Common myeloid progenitor, CD34-positive (primary cell): ENCODE measurements at regions not wholly inside any gene's neighbourhood (a gene's known extent, or its start where the extent isn't known, plus 50 kb on each side); places are given as distances from the start of the nearest gene placed in this dataset.

Experiments
- CTCF ChIA-PET: fragments of 350-600 bp; sonication (Branson Sonifier 250); formaldehyde crosslinking; loops from one replicate; lab custom pipeline; 2021; ENCODE audit warnings: antibody characterized with exemption; lab: Charles Lee
- POLR2A ChIA-PET: fragments of 350-600 bp; sonication (Branson Sonifier 250); formaldehyde crosslinking; loops from one replicate; lab custom pipeline; 2021; ENCODE audit warnings: antibody characterized with exemption; lab: Charles Lee
- DNase-seq, 3 donors: peaks; one replicate each; pipeline versions ENCODE4 v3.0.0 to v3.0.0-alpha.2; 2013
- H3K27ac ChIP-seq, 2 experiments: 1 replicate in 1 of 2; 2 replicates in 1 of 2; pipeline ENCODE4 v1.7.0; 2013; ENCODE audit warnings: inconsistent platforms in 2 of 2, low read length in 2 of 2, mild to moderate bottlenecking in 2 of 2, low read depth in 1 of 2, moderate library complexity in 1 of 2; ENCODE audit not compliant: severe bottlenecking in 2 of 2, insufficient read depth in 1 of 2, poor library complexity in 1 of 2
- H3K27me3 ChIP-seq, 5 experiments: replicated peaks in 2 of 5; 1 replicate in 3 of 5; 2 replicates in 2 of 5; pipeline versions ENCODE4 v1.6.1 to v1.7.0; 2013; ENCODE audit warnings: low read length in 4 of 5, mild to moderate bottlenecking in 2 of 5, moderate library complexity in 2 of 5, inconsistent platforms in 1 of 5; ENCODE audit not compliant: insufficient read depth in 5 of 5, control insufficient read depth in 4 of 5
- H3K36me3 ChIP-seq, 4 experiments: 1 replicate in 2 of 4; 2 replicates in 2 of 4; pipeline versions ENCODE4 v1.6.1 to v1.7.0; 2013; ENCODE audit warnings: low read length in 3 of 4, control low read depth in 1 of 4, mild to moderate bottlenecking in 1 of 4; ENCODE audit not compliant: control insufficient read depth in 4 of 4, insufficient read depth in 4 of 4
- H3K4me1 ChIP-seq, 4 experiments: 1 replicate in 3 of 4; 2 replicates in 1 of 4; pipeline versions ENCODE4 v1.6.1 to v1.7.1; 2013; ENCODE audit warnings: low read length in 3 of 4, mild to moderate bottlenecking in 3 of 4, control low read depth in 1 of 4, inconsistent platforms in 1 of 4, moderate library complexity in 1 of 4; ENCODE audit not compliant: control insufficient read depth in 4 of 4, insufficient read depth in 4 of 4; ENCODE audit errors: control extremely low read depth in 1 of 4
- H3K4me3 ChIP-seq, 7 experiments: 1 replicate in 4 of 7; 2 replicates in 3 of 7; pipeline versions ENCODE4 v1.5.1 to v1.7.0; 2013; ENCODE audit warnings: mild to moderate bottlenecking in 7 of 7, low read length in 6 of 7, moderate library complexity in 6 of 7, inconsistent platforms in 2 of 7, low read depth in 2 of 7, control low read depth in 1 of 7; ENCODE audit not compliant: insufficient read depth in 4 of 7, control insufficient read depth in 1 of 7; ENCODE audit errors: extremely low read depth in 1 of 7
- H3K9me3 ChIP-seq, 5 experiments: 1 replicate in 4 of 5; 2 replicates in 1 of 5; pipeline versions ENCODE4 v1.6.1 to v1.7.1; 2013; ENCODE audit warnings: low read length in 4 of 5, mild to moderate bottlenecking in 2 of 5, inconsistent platforms in 1 of 5, low read depth in 1 of 5, moderate library complexity in 1 of 5; ENCODE audit not compliant: control insufficient read depth in 4 of 5, insufficient read depth in 2 of 5; ENCODE audit errors: control extremely low read depth in 1 of 5
- WGBS: methylation state at CpG from one replicate; pipeline ENCODE4 v1.1.5; 2013; ENCODE audit not compliant: insufficient coverage; 5-methylcytosine and 5-hydroxymethylcytosine counted together

DNA sequence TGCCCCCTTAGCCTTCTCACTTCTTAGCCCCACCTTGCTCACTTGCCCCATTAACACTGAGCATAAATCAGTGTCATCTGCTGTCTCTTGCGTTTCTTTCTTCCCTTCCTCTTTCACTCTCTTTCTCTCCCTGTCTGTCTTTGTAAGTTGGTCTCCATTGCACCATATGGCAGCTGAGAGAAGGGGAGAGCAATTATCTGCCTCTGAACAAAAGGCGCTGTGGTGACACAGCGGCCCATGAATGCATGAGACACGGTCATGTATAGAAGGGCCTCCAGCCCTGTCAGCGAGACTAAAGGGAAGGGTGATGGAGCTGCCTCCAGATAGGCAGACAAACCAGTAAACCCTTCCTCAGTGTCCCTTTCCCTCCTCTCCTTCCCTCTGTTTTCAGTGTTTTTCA is 88.8 kb upstream of the PCDH18 start:
- no peaks in the 10 kb centered on the region for H3K9me3 ChIP-seq
- no peaks in the 10 kb centered on the region for H3K27me3 ChIP-seq
- WGBS = 92% methylated on average over 4 of the region's 5 CpGs
- H3K4me1 ChIP-seq = no peaks in the 10 kb centered on the region
- POLR2A ChIA-PET = no interaction called here
- CTCF ChIA-PET = no interaction called here
- H3K36me3 ChIP-seq = no peaks in the 10 kb centered on the region
- no peak for DNase-seq
- H3K27ac ChIP-seq = no peak overlapping the region
- H3K4me3 ChIP-seq = no peak overlapping the region

DNA sequence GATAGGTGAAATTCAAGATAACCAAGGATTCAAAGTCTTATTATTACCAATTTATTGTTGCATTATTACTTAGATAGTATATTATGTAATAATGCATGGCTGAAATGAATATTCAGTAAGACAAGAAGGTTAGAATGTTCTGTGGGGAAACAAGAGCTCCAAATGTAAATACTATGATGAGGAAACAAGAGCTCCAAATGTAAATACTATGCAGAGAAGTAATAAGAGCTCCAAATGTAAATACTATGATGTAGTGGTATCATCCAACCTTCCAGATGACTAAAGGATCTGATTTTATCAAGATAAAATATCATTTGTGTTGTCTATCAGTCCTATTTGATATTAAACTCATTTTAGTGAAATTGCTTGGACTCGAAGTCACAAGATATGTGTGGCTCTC is 82.2 kb upstream of the PCDH18 start:
- 100% methylated on average over 1 of the region's 1 CpG for WGBS
- no peaks in the 10 kb centered on the region for H3K27me3 ChIP-seq
- H3K9me3 ChIP-seq = no peaks in the 10 kb centered on the region
- CTCF ChIA-PET = no interaction called here
- no peak overlapping the region for H3K4me3 ChIP-seq
- no peaks in the 10 kb centered on the region for H3K36me3 ChIP-seq
- DNase-seq = no peak
- POLR2A ChIA-PET = no interaction called here
- H3K4me1 ChIP-seq = no peaks in the 10 kb centered on the region
- H3K27ac ChIP-seq = no peak overlapping the region

DNA sequence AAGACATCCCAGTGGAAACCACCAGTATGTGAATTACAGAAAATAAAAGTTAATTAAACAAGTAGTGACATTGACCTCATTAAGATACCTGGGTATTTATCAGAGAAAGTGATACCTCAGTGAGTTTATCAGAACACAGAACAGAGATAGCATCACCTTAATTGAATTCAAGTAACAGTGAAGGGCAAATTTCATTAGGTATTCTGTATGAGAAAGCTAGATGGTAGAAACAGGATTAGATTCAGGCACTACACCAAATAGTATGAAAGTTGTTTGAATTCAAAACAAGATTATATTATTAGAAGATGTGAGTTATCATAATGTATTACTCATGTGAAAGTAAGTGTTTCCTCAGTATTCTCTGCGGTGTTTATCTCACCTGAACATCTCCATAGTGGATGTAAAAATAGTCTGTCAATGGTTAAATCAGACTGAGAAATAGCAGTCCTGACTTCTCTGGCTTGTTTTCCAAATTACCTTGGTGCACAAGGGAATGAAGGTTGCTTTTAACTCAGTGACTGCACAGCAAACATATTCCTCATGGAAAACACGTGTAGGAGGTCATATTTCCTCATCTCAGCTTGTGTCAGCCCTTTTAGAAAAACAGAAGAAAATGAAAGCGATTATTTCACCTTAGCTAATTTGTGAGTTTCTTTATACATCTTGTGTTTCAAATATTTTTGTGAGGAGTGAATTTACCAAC is 79.9 kb upstream of the PCDH18 start:
- no peaks in the 10 kb centered on the region for H3K4me1 ChIP-seq

DNA sequence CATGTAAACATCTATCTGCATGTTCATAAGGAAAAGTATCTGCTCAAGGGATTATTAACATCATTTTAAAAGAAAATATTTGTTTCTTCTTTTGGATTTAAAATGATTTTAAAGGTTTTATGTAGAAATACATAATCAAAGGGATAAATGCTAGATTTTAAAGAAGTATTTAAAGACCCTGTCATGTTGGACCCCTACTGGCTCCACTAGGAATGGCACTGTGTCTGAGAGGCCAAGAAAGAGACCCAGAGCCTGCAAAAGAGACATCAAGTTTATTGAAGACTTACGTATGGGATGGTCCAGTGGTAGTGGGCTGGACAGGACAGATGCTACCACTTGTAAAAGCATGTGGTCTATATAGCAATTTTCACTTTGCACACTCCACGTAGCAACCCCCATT is 78.7 kb upstream of the PCDH18 start:
- Histone ChIP-seq H3K4me1 (no peaks in the 10 kb centered on the region), H3K9me3 (peaks cover 0 to 1% (median 0%) of the 10 kb centered on the region in 5 experiments), H3K4me3 (no peak overlapping the region), H3K27ac (no peak overlapping the region), H3K36me3 (no peaks in the 10 kb centered on the region), H3K27me3 (no peaks in the 10 kb centered on the region)
- DNase-seq = no peak
- 94% methylated on average over 2 of the region's 2 CpGs for WGBS
- POLR2A ChIA-PET = no interaction called here
- CTCF ChIA-PET = no interaction called here

More for the DNA sequence above, 79.9 kb upstream of the PCDH18 start:
- POLR2A ChIA-PET = no interaction called here
- H3K4me3 ChIP-seq = no peak overlapping the region
- DNase-seq = no peak
- WGBS = 80% methylated on average over 2 of the region's 3 CpGs
- no peaks in the 10 kb centered on the region for H3K36me3 ChIP-seq
- H3K9me3 ChIP-seq = peaks cover 0 to 1% (median 0%) of the 10 kb centered on the region in 5 experiments
- H3K27me3 ChIP-seq = no peaks in the 10 kb centered on the region
- CTCF ChIA-PET = interaction anchor here (0.9 kb wide), 1 partner anchor 14 kb away, joined by 3 read pairs; no protein-coding TSS in a partner anchor
- no peak overlapping the region for H3K27ac ChIP-seq

DNA sequence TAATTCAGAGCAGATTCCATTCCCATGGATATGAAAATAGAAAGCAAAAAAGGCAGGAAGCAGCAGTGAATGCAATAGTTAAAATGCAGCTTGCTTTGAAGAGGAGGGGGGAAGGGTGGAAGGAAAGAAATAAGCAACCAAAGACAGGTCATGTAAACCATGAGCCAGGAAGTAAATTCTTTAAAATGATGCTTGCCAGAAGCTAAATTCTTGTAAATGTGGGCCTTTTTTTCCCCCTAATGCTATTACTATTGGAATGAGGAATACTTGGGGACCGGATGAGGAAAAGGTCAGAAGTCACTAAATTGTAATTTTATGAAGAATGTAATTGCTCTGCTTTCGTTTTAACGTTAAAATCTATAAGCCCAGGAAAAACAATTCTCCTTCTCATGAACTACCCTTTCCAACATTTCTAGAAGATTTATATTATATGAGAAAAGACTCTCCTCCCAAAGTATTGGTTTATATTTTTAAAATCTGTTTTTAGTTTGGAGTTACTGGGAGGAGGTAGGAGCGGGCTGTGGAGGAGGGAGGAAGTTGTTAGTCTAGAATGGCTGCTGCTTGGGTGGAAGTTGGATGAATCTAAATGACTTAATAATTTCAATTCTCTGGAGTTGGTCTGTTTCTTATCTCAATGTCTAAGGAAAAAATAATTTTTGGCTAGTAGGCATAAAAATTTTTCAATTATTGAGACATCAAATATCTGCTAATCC is 77.6 kb upstream of the PCDH18 start:
- no peaks in the 10 kb centered on the region for H3K4me1 ChIP-seq
- H3K36me3 ChIP-seq = no peaks in the 10 kb centered on the region
- ChIA-PET POLR2A (no interaction called here), CTCF (no interaction called here)
- no peaks in the 10 kb centered on the region for H3K27me3 ChIP-seq
- H3K4me3 ChIP-seq = no peak overlapping the region
- H3K27ac ChIP-seq = no peak overlapping the region
- WGBS = 67% methylated on average over 1 of the region's 4 CpGs
- peaks cover 0 to 1% (median 0%) of the 10 kb centered on the region in 5 experiments for H3K9me3 ChIP-seq
- no peak for DNase-seq

DNA sequence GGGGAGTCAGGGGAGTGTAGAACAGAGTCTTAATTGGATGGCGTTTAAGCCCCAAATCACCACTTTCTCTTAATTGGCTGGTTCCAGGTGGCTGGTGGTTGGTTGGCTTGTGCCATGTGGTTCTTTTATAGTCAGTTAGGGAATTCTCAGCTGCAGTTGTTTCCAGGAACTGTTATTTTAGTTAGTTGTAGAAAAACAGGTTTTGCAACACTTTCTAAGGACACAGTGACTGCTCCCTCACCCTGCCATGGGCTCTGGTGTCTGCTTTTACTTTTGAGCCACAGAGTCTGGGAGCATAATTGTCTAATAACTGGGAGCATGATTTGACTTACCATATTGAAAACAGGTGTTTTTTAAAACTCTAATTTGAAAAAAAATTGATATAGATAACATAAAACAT is 75.8 kb upstream of the PCDH18 start:
- Histone ChIP-seq H3K27ac (no peak overlapping the region), H3K4me1 (no peaks in the 10 kb centered on the region), H3K4me3 (no peak overlapping the region), H3K36me3 (no peaks in the 10 kb centered on the region), H3K9me3 (peaks cover 0 to 1% (median 0%) of the 10 kb centered on the region in 5 experiments), H3K27me3 (no peaks in the 10 kb centered on the region)
- DNase-seq = no peak
- CTCF ChIA-PET = no interaction called here
- POLR2A ChIA-PET = no interaction called here
- WGBS = no CpG with 5 or more reads among the region's 1 CpG

DNA sequence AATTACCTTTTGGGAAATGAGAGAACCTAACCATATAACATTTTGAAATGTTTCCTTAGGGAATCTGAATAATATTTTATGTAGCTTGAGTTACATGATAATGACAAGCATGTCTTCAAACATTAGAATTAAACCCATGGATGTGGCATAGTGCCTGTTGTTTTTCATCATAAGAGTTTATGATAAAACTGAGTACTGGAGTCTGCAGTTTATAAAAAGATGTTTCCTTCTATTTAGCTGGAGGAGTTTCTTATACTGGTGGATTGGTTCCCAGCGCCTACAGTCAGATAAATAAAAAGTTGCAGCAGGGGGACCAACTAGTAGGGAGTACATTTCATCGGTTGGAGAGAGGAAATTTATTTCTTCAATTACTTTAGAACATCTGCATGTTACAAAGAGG is 70.1 kb upstream of the PCDH18 start:
- no peak for DNase-seq
- no peak overlapping the region for H3K27ac ChIP-seq
- CTCF ChIA-PET = no interaction called here
- no peak overlapping the region for H3K4me3 ChIP-seq
- no peaks in the 10 kb centered on the region for H3K9me3 ChIP-seq
- H3K4me1 ChIP-seq = no peaks in the 10 kb centered on the region
- no peaks in the 10 kb centered on the region for H3K27me3 ChIP-seq
- H3K36me3 ChIP-seq = no peaks in the 10 kb centered on the region
- POLR2A ChIA-PET = no interaction called here
- no CpG with 5 or more reads among the region's 2 CpGs for WGBS
